Tibial nerve (tissue), 4 donors: ENCODE measurements at regions not wholly inside any gene's neighbourhood (a gene's known extent, or its start where the extent isn't known, plus 50 kb on each side); places are given as distances from the start of the nearest gene placed in this dataset.

Experiments
- DNase-seq, 2 donors: peaks; one replicate each; pipeline ENCODE4 v3.0.0-alpha.2; 2019; ENCODE audit warnings: low spot score in 2 of 2
- H3K27ac ChIP-seq, 4 donors: fragments of 200-600 bp; sonication (generic) in 3 of 4; one replicate each; pipeline ENCODE4 v1.5.1; 2017 to 2019; ENCODE audit warnings: mild to moderate bottlenecking in 1 of 4
- H3K27me3 ChIP-seq, 2 donors: fragments of 200-600 bp; sonication (generic) in 1 of 2; one replicate each; pipeline versions ENCODE4 v1.5.1 to v1.6.0; 2017 to 2019
- H3K36me3 ChIP-seq, 3 donors: fragments of 200-600 bp; sonication (generic); one replicate each; pipeline ENCODE4 v1.5.1; 2018 to 2019
- H3K4me1 ChIP-seq, 4 donors: fragments of 200-600 bp; sonication (generic) in 3 of 4; one replicate each; pipeline ENCODE4 v1.5.1; 2017 to 2019
- H3K4me3 ChIP-seq, 4 donors: fragments of 200-600 bp; sonication (generic) in 3 of 4; one replicate each; pipeline ENCODE4 v1.5.1; 2017 to 2019; ENCODE audit warnings: mild to moderate bottlenecking in 1 of 4, moderate library complexity in 1 of 4
- H3K9me3 ChIP-seq, 4 donors: fragments of 200-600 bp; sonication (generic) in 3 of 4; one replicate each; pipeline ENCODE4 v1.5.1; 2017 to 2019
- CTCF ChIP-seq, 5 experiments: fragments of 200-600 bp in 3 of 5; fragments of 450-650 bp in 2 of 5; sonication (generic) in 3 of 5; IDR thresholded peaks; one replicate each; pipeline ENCODE4 v1.5.1; 2016 to 2019; ENCODE audit warnings: antibody characterized with exemption in 5 of 5, mild to moderate bottlenecking in 3 of 5, moderate library complexity in 2 of 5
- EP300 ChIP-seq, 2 donors: sonication (generic); formaldehyde crosslinking; IDR thresholded peaks; one replicate each; pipeline ENCODE4 v1.6.1; 2017; ENCODE audit warnings: antibody characterized with exemption in 2 of 2, mild to moderate bottlenecking in 1 of 2
- POLR2A ChIP-seq, 2 donors: fragments of 450-650 bp; IDR thresholded peaks; one replicate each; pipeline ENCODE4 v1.6.1; 2017; ENCODE audit warnings: antibody characterized with exemption in 2 of 2, mild to moderate bottlenecking in 2 of 2, moderate library complexity in 2 of 2
- WGBS, 2 donors: methylation state at CpG; one replicate each; pipeline ENCODE4 v1.1.5; 2018; 5-methylcytosine and 5-hydroxymethylcytosine counted together

DNA sequence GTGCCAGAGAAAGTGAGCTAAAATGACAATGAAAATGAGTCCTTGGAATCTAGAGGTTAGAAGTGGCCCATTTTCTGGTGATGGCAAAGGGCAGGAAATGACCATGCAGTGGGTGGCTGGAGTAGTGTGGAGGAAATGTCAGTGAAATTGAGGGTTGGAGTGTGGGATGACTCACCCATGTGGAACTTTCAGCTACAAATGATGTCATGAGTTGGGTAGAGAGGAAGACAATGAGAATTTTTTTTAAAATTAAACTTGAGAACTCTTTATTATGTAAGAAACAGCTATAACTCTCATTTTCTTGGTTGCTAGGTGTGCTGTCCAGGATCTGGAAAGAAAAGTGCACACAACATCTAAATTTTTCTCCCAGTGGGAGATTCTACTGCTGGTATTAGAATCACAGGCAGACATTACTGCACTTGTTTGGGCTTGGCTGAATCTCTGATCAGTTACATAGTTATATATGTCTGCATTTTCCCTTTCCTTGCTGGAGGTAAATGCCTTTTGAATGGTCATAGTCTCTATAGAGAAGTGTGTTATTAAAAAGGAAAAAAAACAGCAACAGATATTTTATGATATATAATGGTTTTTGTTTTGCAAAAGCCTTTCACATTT lies 56.8 kb upstream of the GNG12 start:
- no peaks in the 10 kb centered on the region for H3K9me3 ChIP-seq
- no peaks in the 10 kb centered on the region for H3K27me3 ChIP-seq
- no peaks in the 10 kb centered on the region for H3K36me3 ChIP-seq
- H3K4me1 ChIP-seq = peaks cover 0 to 19% (median 7%) of the 10 kb centered on the region in 4 donors
- no peak for DNase-seq
- no peak for TF ChIP-seq CTCF (IDR thresholded peaks at IDR 0.05)
- no peak for TF ChIP-seq EP300 (IDR thresholded peaks at IDR 0.05)
- TF ChIP-seq POLR2A (IDR thresholded peaks at IDR 0.05) = no peak
- peak overlapping the region in 2 of 4 donors; percentile 42 to 69 for H3K27ac ChIP-seq
- H3K4me3 ChIP-seq = no peak overlapping the region

- H3K27ac ChIP-seq = peak overlapping the region in 2 of 4 donors; percentile 42 to 69
- no peak overlapping the region for H3K4me3 ChIP-seq
- DNase-seq = no peak
- H3K36me3 ChIP-seq = no peaks in the 10 kb centered on the region
- peaks cover 0 to 19% (median 7%) of the 10 kb centered on the region in 4 donors for H3K4me1 ChIP-seq
- no peaks in the 10 kb centered on the region for H3K27me3 ChIP-seq
- 74 to 80% methylated on average over 1 of the region's 1 CpG for WGBS, 2 donors
- no peaks in the 10 kb centered on the region for H3K9me3 ChIP-seq
- no peak for TF ChIP-seq CTCF (IDR thresholded peaks at IDR 0.05)
- no peak for TF ChIP-seq EP300 (IDR thresholded peaks at IDR 0.05)
- TF ChIP-seq POLR2A (IDR thresholded peaks at IDR 0.05) = no peak
These were observed 56.2 kb upstream of the GNG12 start for GRCh38 chr1:67889466-67889865.

GRCh38 chr1:67888216-67889106 lies 55.2 kb upstream of the GNG12 start:
- DNase-seq = no peak
- Histone ChIP-seq H3K36me3 (no peaks in the 10 kb centered on the region), H3K27me3 (no peaks in the 10 kb centered on the region), H3K4me1 (peaks cover 0 to 19% (median 7%) of the 10 kb centered on the region in 4 donors), H3K9me3 (no peaks in the 10 kb centered on the region), H3K27ac (peak overlapping the region in 2 of 4 donors; percentile 29 to 69), H3K4me3 (no peak overlapping the region)
- no peak for TF ChIP-seq CTCF (IDR thresholded peaks at IDR 0.05)
- TF ChIP-seq POLR2A (IDR thresholded peaks at IDR 0.05) = no peak
- TF ChIP-seq EP300 (IDR thresholded peaks at IDR 0.05) = no peak
- WGBS, 2 donors = 32 to 43% methylated on average over 6 of the region's 6 CpGs

- Histone ChIP-seq H3K4me1 (peaks cover 0 to 19% (median 7%) of the 10 kb centered on the region in 4 donors), H3K9me3 (no peaks in the 10 kb centered on the region), H3K27me3 (no peaks in the 10 kb centered on the region), H3K36me3 (no peaks in the 10 kb centered on the region), H3K4me3 (no peak overlapping the region), H3K27ac (no peak overlapping the region)
- TF ChIP-seq POLR2A (IDR thresholded peaks at IDR 0.05) (no peak), EP300 (IDR thresholded peaks at IDR 0.05) (no peak), CTCF (IDR thresholded peaks at IDR 0.05) (no peak)
- DNase-seq = no peak
- 68 to 72% methylated on average over 2 of the region's 2 CpGs for WGBS, 2 donors
These were observed 53.9 kb upstream of the GNG12 start for GRCh38 chr1:67887146-67887545.

- 90 to 92% methylated on average over 2 of the region's 2 CpGs for WGBS, 2 donors
- no peaks in the 10 kb centered on the region for H3K36me3 ChIP-seq
- no peak for TF ChIP-seq CTCF (IDR thresholded peaks at IDR 0.05)
- TF ChIP-seq POLR2A (IDR thresholded peaks at IDR 0.05) = no peak
- TF ChIP-seq EP300 (IDR thresholded peaks at IDR 0.05) = no peak
- H3K9me3 ChIP-seq = no peaks in the 10 kb centered on the region
- H3K4me1 ChIP-seq = peaks cover 0 to 19% (median 7%) of the 10 kb centered on the region in 4 donors
- DNase-seq = no peak
- no peak overlapping the region for H3K4me3 ChIP-seq
- H3K27me3 ChIP-seq = no peaks in the 10 kb centered on the region
- no peak overlapping the region for H3K27ac ChIP-seq
These were observed 52.8 kb upstream of the GNG12 start for GRCh38 chr1:67886076-67886475.
